ENCODE measurements at regions not wholly inside any gene's neighbourhood (a gene's known extent, or its start where the extent isn't known, plus 50 kb on each side); places are given as distances from the start of the nearest gene placed in this dataset.

DNA sequence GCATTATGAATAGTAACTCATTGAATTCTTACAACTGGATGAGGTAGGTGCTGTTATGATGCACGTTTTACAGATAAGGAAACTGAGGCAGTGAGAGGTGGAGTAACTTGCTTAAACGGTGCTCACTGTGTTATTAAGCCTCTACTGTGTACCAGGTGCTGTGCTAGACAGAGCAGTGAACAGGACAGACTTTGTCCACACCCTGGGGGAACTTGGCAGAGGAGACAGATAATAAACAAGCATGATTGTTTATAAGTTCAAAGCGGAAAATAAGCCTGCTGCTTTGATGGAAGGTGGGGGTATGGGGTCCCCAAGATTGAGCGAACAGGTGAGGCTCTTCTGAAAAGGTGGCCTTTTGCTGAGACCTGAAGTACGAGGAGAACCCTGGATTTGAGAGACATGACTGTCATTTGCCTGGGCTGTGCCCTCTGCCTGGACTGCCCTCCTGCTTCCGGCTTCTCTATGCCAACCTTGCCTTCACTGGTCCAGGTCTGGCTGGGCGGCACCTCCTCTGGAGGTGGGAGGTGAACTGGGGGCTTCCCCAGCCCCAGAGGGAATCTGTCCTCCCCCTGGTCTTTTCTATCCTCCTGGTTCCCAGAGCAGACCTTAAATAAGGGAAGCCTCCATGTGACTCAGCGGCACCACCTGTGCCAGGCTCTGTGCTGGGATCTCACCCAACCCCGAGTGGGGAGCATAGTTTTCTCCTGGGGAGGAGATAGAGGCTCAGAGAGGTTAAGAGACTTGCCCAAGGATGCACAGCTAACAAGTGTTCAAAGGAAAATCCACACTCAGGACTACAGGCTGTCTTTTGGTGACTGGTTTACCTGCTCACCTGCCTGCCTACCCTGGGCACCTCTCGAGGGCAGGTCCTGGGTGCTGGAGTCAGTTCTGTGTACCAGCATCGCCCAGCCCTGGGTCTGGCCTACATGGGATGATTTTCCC is 59.1 kb downstream of the CEBPB start:
- Histone ChIP-seq H3K4me3 (ENCODE audit: low read depth, low read length) (no peak overlapping the region), H3K27me3 (replicated peaks) (no peaks in the 10 kb centered on the region), H3K27ac (no peak overlapping the region), H3K36me3 (replicated peaks) (no peaks in the 10 kb centered on the region)
- in situ Hi-C loops (cut with HindIII; ENCODE audit: low pct_ligation_motif_present, low sequenced_read_pairs): no loop called here
- TF ChIP-seq, protein P1, sequence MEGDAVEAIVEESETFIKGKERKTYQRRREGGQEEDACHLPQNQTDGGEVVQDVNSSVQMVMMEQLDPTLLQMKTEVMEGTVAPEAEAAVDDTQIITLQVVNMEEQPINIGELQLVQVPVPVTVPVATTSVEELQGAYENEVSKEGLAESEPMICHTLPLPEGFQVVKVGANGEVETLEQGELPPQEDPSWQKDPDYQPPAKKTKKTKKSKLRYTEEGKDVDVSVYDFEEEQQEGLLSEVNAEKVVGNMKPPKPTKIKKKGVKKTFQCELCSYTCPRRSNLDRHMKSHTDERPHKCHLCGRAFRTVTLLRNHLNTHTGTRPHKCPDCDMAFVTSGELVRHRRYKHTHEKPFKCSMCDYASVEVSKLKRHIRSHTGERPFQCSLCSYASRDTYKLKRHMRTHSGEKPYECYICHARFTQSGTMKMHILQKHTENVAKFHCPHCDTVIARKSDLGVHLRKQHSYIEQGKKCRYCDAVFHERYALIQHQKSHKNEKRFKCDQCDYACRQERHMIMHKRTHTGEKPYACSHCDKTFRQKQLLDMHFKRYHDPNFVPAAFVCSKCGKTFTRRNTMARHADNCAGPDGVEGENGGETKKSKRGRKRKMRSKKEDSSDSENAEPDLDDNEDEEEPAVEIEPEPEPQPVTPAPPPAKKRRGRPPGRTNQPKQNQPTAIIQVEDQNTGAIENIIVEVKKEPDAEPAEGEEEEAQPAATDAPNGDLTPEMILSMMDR (IDR thresholded peaks at IDR 0.05; ENCODE audit: low read depth, low read length, missing control alignments): no peak
- DNase-seq: no peak

DNA sequence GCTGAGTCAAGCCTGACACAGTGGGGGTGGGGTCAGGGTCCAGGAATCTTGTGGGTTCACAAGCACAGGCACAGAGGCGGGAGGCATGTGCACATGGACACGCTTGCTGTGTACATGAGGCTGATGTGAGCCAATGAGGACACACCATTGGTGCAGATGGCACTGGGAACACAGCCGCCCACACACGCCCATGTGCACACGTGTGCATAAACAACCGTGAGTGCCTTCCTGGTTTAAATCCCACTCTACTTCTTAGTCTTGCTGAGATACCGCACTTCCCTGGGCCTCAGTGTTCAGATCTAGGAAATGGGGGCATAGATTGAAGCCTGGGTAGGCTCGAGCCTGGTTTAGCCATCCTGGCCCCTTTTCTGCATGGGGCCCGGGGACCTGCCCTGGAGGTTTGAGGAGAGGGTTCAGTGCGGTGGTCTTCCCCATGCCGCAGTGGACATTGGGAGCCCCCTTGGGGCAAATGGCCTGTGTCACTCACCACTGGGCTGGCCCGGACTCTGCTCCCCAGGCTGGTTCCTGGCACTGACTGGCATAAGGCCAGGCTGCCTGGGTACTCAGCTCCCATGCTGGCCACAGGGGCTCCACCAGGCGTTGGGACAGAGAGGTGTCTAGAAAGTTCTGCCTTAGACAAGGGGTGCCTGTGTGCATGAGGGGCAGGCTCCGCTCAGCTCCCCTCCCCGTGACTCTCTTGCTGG is 60.2 kb downstream of the CEBPB start:
- H3K36me3 ChIP-seq (replicated peaks): no peaks in the 10 kb centered on the region
- in situ Hi-C loops (cut with HindIII; ENCODE audit: low pct_ligation_motif_present, low sequenced_read_pairs): no loop called here
- H3K27me3 ChIP-seq (replicated peaks): no peaks in the 10 kb centered on the region
- TF ChIP-seq, protein P1 (IDR thresholded peaks at IDR 0.05; ENCODE audit: low read depth, low read length, missing control alignments): no peak
- H3K27ac ChIP-seq: no peak overlapping the region
- no peak overlapping the region for H3K4me3 ChIP-seq (ENCODE audit: low read depth, low read length)
- no peak for DNase-seq

DNA sequence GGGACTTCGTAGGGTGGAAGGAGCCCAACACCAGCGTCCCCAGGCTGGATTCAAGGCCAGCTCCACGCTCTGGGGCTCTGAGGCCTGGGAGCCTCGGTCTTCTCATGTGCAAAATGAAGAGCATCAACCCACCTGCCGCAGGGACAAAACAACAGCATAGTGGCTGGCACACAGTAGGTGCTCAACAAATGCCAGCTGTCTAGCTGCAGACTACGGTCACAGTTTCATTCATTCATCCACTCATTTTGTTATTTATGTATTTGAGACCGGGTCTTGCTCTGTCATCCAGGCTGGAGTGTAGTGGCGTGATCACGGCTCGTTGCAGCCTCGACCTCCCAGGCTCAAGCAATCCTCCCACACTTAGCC is 60.7 kb downstream of the CEBPB start:
- in situ Hi-C loops (cut with HindIII; ENCODE audit: low pct_ligation_motif_present, low sequenced_read_pairs): no loop called here
- H3K27ac ChIP-seq: no peak overlapping the region
- H3K36me3 ChIP-seq (replicated peaks): no peaks in the 10 kb centered on the region
- TF ChIP-seq, protein P1 (IDR thresholded peaks at IDR 0.05; ENCODE audit: low read depth, low read length, missing control alignments): no peak
- no peaks in the 10 kb centered on the region for H3K27me3 ChIP-seq (replicated peaks)
- no peak for DNase-seq
- no peak overlapping the region for H3K4me3 ChIP-seq (ENCODE audit: low read depth, low read length)

DNA sequence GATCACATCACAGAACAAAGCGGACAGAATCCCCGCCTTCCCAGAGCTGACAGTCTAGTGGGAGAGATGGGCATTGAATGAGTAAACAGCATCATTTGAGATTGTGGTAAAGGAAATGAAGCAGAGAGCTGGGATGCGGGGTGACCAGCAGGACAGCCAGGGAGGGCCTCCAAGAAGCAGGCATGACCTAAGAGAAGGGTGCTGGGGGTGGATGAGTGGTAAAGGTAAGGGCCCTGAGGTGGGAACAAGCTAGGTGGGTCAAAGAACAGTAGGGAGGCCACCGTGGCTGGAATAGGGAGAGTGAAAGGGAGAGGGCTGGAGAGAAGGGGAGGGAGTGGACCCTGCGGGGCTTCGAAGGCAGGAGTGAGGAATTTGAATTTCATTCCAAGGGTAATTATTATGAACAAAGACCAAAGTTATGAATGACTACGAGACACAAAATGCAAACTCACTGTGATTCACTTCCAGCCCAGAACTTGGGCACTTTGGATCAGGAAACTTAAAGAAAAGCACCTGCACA is 61.4 kb downstream of the CEBPB start:
- Histone ChIP-seq H3K27me3 (replicated peaks) (no peaks in the 10 kb centered on the region), H3K27ac (no peak overlapping the region), H3K4me3 (ENCODE audit: low read depth, low read length) (no peak overlapping the region), H3K36me3 (replicated peaks) (no peaks in the 10 kb centered on the region)
- in situ Hi-C loops (cut with HindIII; ENCODE audit: low pct_ligation_motif_present, low sequenced_read_pairs): no loop called here
- peak; percentile 24 for DNase-seq
- TF ChIP-seq, protein P1 (IDR thresholded peaks at IDR 0.05; ENCODE audit: low read depth, low read length, missing control alignments): peak; percentile 2

DNA sequence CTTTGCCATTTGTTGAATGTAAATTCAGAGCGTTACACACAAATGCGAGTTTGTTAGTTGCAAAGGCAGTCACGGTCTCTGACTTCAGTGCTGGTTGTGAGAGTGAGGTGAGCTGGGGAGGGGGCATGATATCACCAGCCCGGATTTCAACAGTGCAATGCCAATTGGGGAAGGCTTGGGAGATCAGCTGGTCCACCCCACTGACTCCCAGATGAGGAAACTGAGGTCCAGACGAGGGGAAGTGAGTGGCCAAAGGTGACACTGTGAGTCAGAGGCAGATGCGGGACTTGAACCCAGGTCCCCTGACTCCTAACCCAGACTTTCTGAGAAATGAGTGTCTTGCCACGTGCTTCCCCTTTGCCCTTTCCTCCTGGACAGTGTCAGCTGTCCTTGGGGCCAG is 62.1 kb downstream of the CEBPB start:
- H3K4me3 ChIP-seq (ENCODE audit: low read depth, low read length): no peak overlapping the region
- no peak for DNase-seq

More for the DNA sequence above, 62.1 kb downstream of the CEBPB start:
- in situ Hi-C loops (cut with HindIII; ENCODE audit: low pct_ligation_motif_present, low sequenced_read_pairs): no loop called here
- TF ChIP-seq, protein P1 (IDR thresholded peaks at IDR 0.05; ENCODE audit: low read depth, low read length, missing control alignments): no peak
- no peak overlapping the region for H3K27ac ChIP-seq
- H3K36me3 ChIP-seq (replicated peaks): no peaks in the 10 kb centered on the region
- no peaks in the 10 kb centered on the region for H3K27me3 ChIP-seq (replicated peaks)
